Stomach (tissue), 8 donors: ENCODE measurements at regions not wholly inside any gene's neighbourhood (a gene's known extent, or its start where the extent isn't known, plus 50 kb on each side); places are given as distances from the start of the nearest gene placed in this dataset.

Source experiments
- DNase-seq, 2 donors: peaks; one replicate each; pipeline versions ENCODE4 v3.0.0 to v3.0.0-alpha.2; 2013 to 2019
- H3K27ac ChIP-seq, 5 donors: fragments of 200-600 bp in 4 of 5; sonication (generic) in 4 of 5; one replicate each; pipeline ENCODE4 v1.5.1; 2013 to 2019; ENCODE audit warnings: mild to moderate bottlenecking in 1 of 5, moderate library complexity in 1 of 5
- H3K27me3 ChIP-seq, 3 donors: fragments of 200-600 bp; sonication (generic); one replicate each; pipeline ENCODE4 v1.5.1; 2017 to 2019; ENCODE audit warnings: mixed run types in 1 of 3
- H3K36me3 ChIP-seq, 4 donors: fragments of 200-600 bp; sonication (generic); 1 replicate in 3 of 4; 2 replicates in 1 of 4; pipeline ENCODE4 v1.5.1; 2016 to 2019
- H3K4me1 ChIP-seq, 4 donors: fragments of 200-600 bp; sonication (generic); one replicate each; pipeline ENCODE4 v1.5.1; 2016 to 2019
- H3K4me3 ChIP-seq, 4 donors: fragments of 200-600 bp; sonication (generic) in 3 of 4; one replicate each; pipeline ENCODE4 v1.5.1; 2016 to 2019; ENCODE audit warnings: mild to moderate bottlenecking in 1 of 4
- H3K9me3 ChIP-seq, 4 donors: fragments of 200-600 bp; sonication (generic); one replicate each; pipeline ENCODE4 v1.5.1; 2016 to 2019
- CTCF ChIP-seq, 7 experiments: fragments of 450-650 bp in 4 of 7; fragments of 200-600 bp in 3 of 7; sonication (generic) in 3 of 7; IDR thresholded peaks; one replicate each; pipeline ENCODE4 v1.5.1; 2016 to 2019; ENCODE audit warnings: antibody characterized with exemption in 7 of 7, control low read depth in 2 of 7, mild to moderate bottlenecking in 1 of 7
- EP300 ChIP-seq: sonication (generic); formaldehyde crosslinking; IDR thresholded peaks from one replicate; pipeline ENCODE4 v1.6.1; 2017; ENCODE audit warnings: antibody characterized with exemption
- POLR2A ChIP-seq, 4 donors: fragments of 450-650 bp; IDR thresholded peaks; one replicate each; pipeline ENCODE4 v1.6.1; 2016; ENCODE audit warnings: antibody characterized with exemption in 4 of 4, control low read depth in 2 of 4, mild to moderate bottlenecking in 1 of 4, moderate library complexity in 1 of 4
- POLR2AphosphoS5 ChIP-seq, 3 donors: sonication (generic); formaldehyde crosslinking; IDR thresholded peaks; one replicate each; pipeline ENCODE4 v1.6.1; 2016; ENCODE audit warnings: antibody characterized with exemption in 3 of 3
- WGBS, 5 donors: extraction: QIAGEN DNeasy Blood & Tissue Kit in 3 of 5; methylation state at CpG; one replicate each; pipeline versions ENCODE4 v1.1.5 to v1.1.7; 2013 to 2018; 5-methylcytosine and 5-hydroxymethylcytosine counted together
- intact Hi-C: fragments of 100-400 bp; cut with DNase I; formaldehyde crosslinking; loops from one replicate; pipeline ENCODE4 v1.15.1; 2023; ENCODE audit warnings: low total_unique reads
- donor health status: healthy with polysubstance abuse.
- donor health status: Bipolar disorder and iron deficiency.
- donor health status: healthy.

DNA sequence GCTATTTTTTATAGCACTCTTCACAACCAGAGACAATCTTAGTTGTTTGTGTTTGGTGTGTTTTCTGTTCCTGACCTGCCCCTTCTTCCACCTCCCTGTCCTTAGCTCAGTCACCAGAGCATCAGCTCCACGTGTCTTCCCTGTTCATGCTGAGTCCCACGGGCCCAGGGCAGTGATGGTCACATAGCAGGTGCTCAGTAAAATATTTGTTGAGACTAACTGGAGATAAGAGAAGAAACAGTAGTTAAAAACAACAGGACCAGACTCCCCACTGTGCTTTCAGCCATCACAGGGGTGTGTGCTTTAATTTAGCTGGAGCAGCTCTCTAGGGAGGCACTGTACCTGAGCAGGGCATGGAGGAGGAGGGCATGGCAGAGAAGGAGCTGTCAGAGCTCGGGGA, 307.3 kb upstream of the ZNF32 start:
- TF ChIP-seq POLR2A (IDR thresholded peaks at IDR 0.05): no peak
- TF ChIP-seq CTCF (IDR thresholded peaks at IDR 0.05): no peak
- no peak for TF ChIP-seq EP300
- no peak for TF ChIP-seq POLR2AphosphoS5 (IDR thresholded peaks at IDR 0.05)
- no peaks in the 10 kb centered on the region for H3K4me1 ChIP-seq
- DNase-seq: no peak
- intact Hi-C loops: no loop called here
- H3K4me3 ChIP-seq: no peak overlapping the region
- no peak overlapping the region for H3K27ac ChIP-seq
- WGBS, 5 donors: 71 to 82% (median 78%) methylated on average over 3 of the region's 3 CpGs
- no peaks in the 10 kb centered on the region for H3K36me3 ChIP-seq
- no peaks in the 10 kb centered on the region for H3K9me3 ChIP-seq
- no peaks in the 10 kb centered on the region for H3K27me3 ChIP-seq

DNA sequence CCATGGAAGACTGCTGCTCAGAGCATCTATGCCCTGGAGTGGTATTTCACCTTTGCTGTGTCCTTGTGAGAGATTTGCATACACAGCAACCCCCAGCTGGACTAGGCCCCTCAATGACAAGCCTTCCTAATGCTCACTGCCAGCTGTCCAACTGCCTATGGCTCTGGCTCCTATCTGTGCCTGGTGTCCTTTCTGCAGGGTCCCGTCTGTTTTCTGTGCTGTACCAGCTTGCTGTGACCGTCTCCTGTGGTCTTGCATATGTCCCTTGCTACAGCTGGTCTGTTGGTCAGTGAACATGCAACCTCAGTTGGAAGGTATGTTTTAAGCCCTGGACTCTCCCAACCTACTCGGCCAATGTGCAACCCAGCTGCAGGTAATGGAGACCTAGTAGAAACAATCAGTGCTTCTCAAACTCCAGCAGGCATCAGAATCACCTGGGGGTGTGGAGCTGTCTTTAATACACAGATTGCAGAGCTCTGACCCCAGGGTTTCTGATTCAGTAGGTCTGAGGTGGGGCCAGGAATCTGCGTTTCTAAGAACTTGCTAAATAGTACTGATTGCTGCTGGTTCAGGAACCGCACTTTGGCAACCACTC, 306.4 kb upstream of the ZNF32 start:
- WGBS, 5 donors: 93 to 97% (median 96%) methylated on average over 4 to 5 of the region's 5 CpGs
- TF ChIP-seq EP300 (no peak), POLR2A (IDR thresholded peaks at IDR 0.05) (no peak), CTCF (IDR thresholded peaks at IDR 0.05) (no peak), POLR2AphosphoS5 (IDR thresholded peaks at IDR 0.05) (no peak)
- DNase-seq: no peak
- Histone ChIP-seq H3K4me3 (no peak overlapping the region), H3K27me3 (no peaks in the 10 kb centered on the region), H3K4me1 (no peaks in the 10 kb centered on the region), H3K9me3 (no peaks in the 10 kb centered on the region), H3K27ac (no peak overlapping the region), H3K36me3 (no peaks in the 10 kb centered on the region)
- intact Hi-C loops: no loop called here

DNA sequence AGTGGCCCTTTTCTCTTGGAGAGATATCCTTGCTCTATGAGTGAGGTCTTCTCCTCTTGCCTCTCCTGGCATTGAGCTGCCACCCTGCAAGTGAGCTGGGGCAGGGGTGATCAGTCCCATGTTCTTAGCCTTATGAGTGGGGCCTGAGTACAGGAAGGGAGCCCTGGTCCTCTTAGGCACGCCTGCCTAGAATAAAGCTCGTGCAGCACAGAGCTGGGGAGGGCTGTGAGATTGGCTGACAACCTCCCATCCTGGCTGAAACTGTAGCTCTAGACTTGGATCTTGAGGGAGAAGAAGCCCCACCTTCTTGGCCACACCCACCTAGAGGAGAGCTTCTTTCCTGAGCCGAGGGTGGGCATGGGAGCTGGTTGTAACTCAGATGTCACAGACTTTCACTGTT, 305.0 kb upstream of the ZNF32 start:
- 76 to 82% (median 78%) methylated on average over 3 of the region's 3 CpGs for WGBS, 5 donors
- Histone ChIP-seq H3K9me3 (no peaks in the 10 kb centered on the region), H3K27me3 (no peaks in the 10 kb centered on the region), H3K36me3 (no peaks in the 10 kb centered on the region), H3K4me3 (no peak overlapping the region), H3K4me1 (no peaks in the 10 kb centered on the region), H3K27ac (no peak overlapping the region)
- no peak for DNase-seq
- no peak for TF ChIP-seq EP300
- TF ChIP-seq POLR2A (IDR thresholded peaks at IDR 0.05): no peak
- no peak for TF ChIP-seq CTCF (IDR thresholded peaks at IDR 0.05)
- TF ChIP-seq POLR2AphosphoS5 (IDR thresholded peaks at IDR 0.05): no peak
- intact Hi-C loops: no loop called here

- no peak for DNase-seq
- no peaks in the 10 kb centered on the region for H3K36me3 ChIP-seq
- H3K4me3 ChIP-seq: no peak overlapping the region
- no peaks in the 10 kb centered on the region for H3K4me1 ChIP-seq
- H3K9me3 ChIP-seq: no peaks in the 10 kb centered on the region
- TF ChIP-seq EP300: no peak
- no peak for TF ChIP-seq CTCF (IDR thresholded peaks at IDR 0.05)
- TF ChIP-seq POLR2A (IDR thresholded peaks at IDR 0.05): no peak
- TF ChIP-seq POLR2AphosphoS5 (IDR thresholded peaks at IDR 0.05): no peak
- intact Hi-C loops: no loop called here
- WGBS, 5 donors: 86 to 94% (median 93%) methylated on average over 1 of the region's 1 CpG
- no peak overlapping the region for H3K27ac ChIP-seq
- H3K27me3 ChIP-seq: no peaks in the 10 kb centered on the region
These were observed 304.1 kb upstream of the ZNF32 start for GRCh38 chr10:43952760-43953159.
